Gastroesophageal sphincter (tissue), 4 donors: ENCODE measurements at regions not wholly inside any gene's neighbourhood (a gene's known extent, or its start where the extent isn't known, plus 50 kb on each side); places are given as distances from the start of the nearest gene placed in this dataset.

Experiments
- ATAC-seq: fragments of 150-250 bp; one replicate; pipeline ENCODE4 v1.9.1; 2016; ENCODE audit warnings: mild to moderate bottlenecking, moderate library complexity
- H3K27ac ChIP-seq, 4 donors: fragments of 200-600 bp; sonication (generic) in 3 of 4; 1 replicate in 3 of 4; 2 replicates in 1 of 4; pipeline ENCODE4 v1.5.1; 2016 to 2019
- H3K27me3 ChIP-seq: fragments of 200-600 bp; sonication (generic); one replicate; pipeline ENCODE4 v1.5.1; 2019
- H3K36me3 ChIP-seq, 2 donors: fragments of 200-600 bp; sonication (generic); one replicate each; pipeline ENCODE4 v1.5.1; 2019; ENCODE audit warnings: control low read depth in 1 of 2
- H3K4me1 ChIP-seq, 3 donors: fragments of 200-600 bp; sonication (generic); 1 replicate in 2 of 3; 2 replicates in 1 of 3; pipeline ENCODE4 v1.5.1; 2016 to 2019; ENCODE audit warnings: control low read depth in 2 of 3
- H3K4me3 ChIP-seq, 2 donors: fragments of 200-600 bp; sonication (generic); one replicate each; pipeline ENCODE4 v1.5.1; 2019; ENCODE audit warnings: mild to moderate bottlenecking in 1 of 2, moderate library complexity in 1 of 2
- H3K9me3 ChIP-seq, 3 donors: fragments of 200-600 bp; sonication (generic); one replicate each; pipeline ENCODE4 v1.5.1; 2017 to 2019; ENCODE audit warnings: control low read depth in 2 of 3
- CTCF ChIP-seq, 4 experiments: fragments of 200-600 bp in 2 of 4; fragments of 450-650 bp in 2 of 4; sonication (generic) in 1 of 4; IDR thresholded peaks; one replicate each; pipeline ENCODE4 v1.5.1; 2017 to 2019; ENCODE audit warnings: antibody characterized with exemption in 4 of 4, mild to moderate bottlenecking in 2 of 4, moderate library complexity in 2 of 4
- EP300 ChIP-seq: sonication (generic); formaldehyde crosslinking; IDR thresholded peaks from one replicate; pipeline ENCODE4 v1.6.1; 2017; ENCODE audit warnings: antibody characterized with exemption, mild to moderate bottlenecking
- POLR2A ChIP-seq, 2 donors: fragments of 450-650 bp; IDR thresholded peaks; one replicate each; pipeline ENCODE4 v1.6.1; 2017; ENCODE audit warnings: antibody characterized with exemption in 2 of 2, mild to moderate bottlenecking in 2 of 2, moderate library complexity in 1 of 2
- POLR2AphosphoS5 ChIP-seq: sonication (generic); formaldehyde crosslinking; IDR thresholded peaks from one replicate; pipeline ENCODE4 v1.6.1; 2017; ENCODE audit warnings: antibody characterized with exemption
- WGBS, 2 donors: methylation state at CpG; one replicate each; pipeline ENCODE4 v1.1.5; 2018; ENCODE audit warnings: low coverage in 1 of 2; 5-methylcytosine and 5-hydroxymethylcytosine counted together

GRCh38 chr14:95008445-95009217 lies 148.7 kb downstream of the DICER1 start:
- TF ChIP-seq POLR2A (IDR thresholded peaks at IDR 0.05) = no peak
- no peak for TF ChIP-seq EP300
- no peak for TF ChIP-seq POLR2AphosphoS5
- no peak for TF ChIP-seq CTCF (IDR thresholded peaks at IDR 0.05)
- H3K27ac ChIP-seq = no peak overlapping the region
- ATAC-seq = no peak
- no peaks in the 10 kb centered on the region for H3K36me3 ChIP-seq
- no peaks in the 10 kb centered on the region for H3K9me3 ChIP-seq
- no peak overlapping the region for H3K4me3 ChIP-seq
- 58 to 62% methylated on average over 11 to 13 of the region's 15 CpGs for WGBS, 2 donors
- H3K4me1 ChIP-seq = peaks cover 0 to 29% (median 0%) of the 10 kb centered on the region in 3 donors
- no peaks in the 10 kb centered on the region for H3K27me3 ChIP-seq

DNA sequence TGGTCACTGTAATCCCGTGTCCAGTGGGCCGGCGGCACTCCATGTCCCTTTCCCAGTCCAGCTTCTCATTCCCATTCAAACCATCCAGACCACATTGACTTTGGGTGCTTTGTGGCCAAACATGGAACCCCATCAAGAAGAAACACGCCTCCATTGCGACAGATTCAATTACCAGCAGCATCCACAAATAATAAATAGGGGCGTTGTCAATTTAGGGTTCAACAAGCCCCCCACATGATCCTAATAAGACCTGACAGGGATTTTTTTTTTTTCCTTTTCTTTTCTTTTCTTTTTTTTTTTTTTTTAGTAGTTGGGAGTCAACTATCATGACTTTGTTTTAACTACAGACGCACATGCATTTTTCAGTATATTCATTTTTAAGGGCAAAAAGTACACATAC lies 149.4 kb downstream of the DICER1 start:
- Histone ChIP-seq H3K36me3 (no peaks in the 10 kb centered on the region), H3K4me3 (no peak overlapping the region), H3K27ac (no peak overlapping the region), H3K9me3 (no peaks in the 10 kb centered on the region), H3K4me1 (peaks cover 0 to 29% (median 0%) of the 10 kb centered on the region in 3 donors), H3K27me3 (no peaks in the 10 kb centered on the region)
- WGBS, 2 donors = 100% methylated on average over 6 to 7 of the region's 7 CpGs
- no peak for ATAC-seq
- TF ChIP-seq CTCF (IDR thresholded peaks at IDR 0.05) = no peak
- TF ChIP-seq POLR2A (IDR thresholded peaks at IDR 0.05) = no peak
- TF ChIP-seq EP300 = no peak
- TF ChIP-seq POLR2AphosphoS5 = no peak

- no peak for ATAC-seq
- Histone ChIP-seq H3K4me3 (no peak overlapping the region), H3K36me3 (no peaks in the 10 kb centered on the region), H3K27me3 (no peaks in the 10 kb centered on the region), H3K9me3 (no peaks in the 10 kb centered on the region), H3K4me1 (peaks cover 0 to 24% (median 0%) of the 10 kb centered on the region in 3 donors), H3K27ac (no peak overlapping the region)
- WGBS, 2 donors = 88 to 94% methylated on average over 4 of the region's 4 CpGs
- TF ChIP-seq POLR2A (IDR thresholded peaks at IDR 0.05) = no peak
- TF ChIP-seq POLR2AphosphoS5 = no peak
- no peak for TF ChIP-seq CTCF (IDR thresholded peaks at IDR 0.05)
- no peak for TF ChIP-seq EP300
Measured at GRCh38 chr14:95006479-95006878, 150.8 kb downstream of the DICER1 start.

DNA sequence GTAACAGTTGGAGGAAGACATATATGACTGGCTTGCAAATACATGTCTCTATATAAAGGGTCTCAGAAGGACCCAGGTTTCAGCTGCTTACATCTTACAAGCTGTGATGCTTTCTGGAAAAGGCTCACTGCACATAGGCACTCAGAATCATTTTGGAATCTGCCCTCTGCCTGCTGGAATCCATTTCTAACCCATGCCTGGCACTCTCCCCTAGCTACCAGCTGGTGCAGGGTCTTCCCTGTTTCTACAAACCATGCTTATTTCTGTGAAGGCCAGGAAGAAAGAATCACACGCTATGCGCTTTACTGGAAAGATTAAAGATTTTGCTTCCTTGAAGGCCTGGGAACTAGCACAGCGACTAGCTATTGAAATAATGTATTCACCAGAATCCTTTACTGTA lies 151.3 kb downstream of the DICER1 start:
- no peaks in the 10 kb centered on the region for H3K9me3 ChIP-seq
- H3K27ac ChIP-seq = no peak overlapping the region
- no peaks in the 10 kb centered on the region for H3K36me3 ChIP-seq
- no peaks in the 10 kb centered on the region for H3K27me3 ChIP-seq
- H3K4me3 ChIP-seq = no peak overlapping the region
- 80 to 100% methylated on average over 1 to 3 of the region's 3 CpGs for WGBS, 2 donors
- no peak for TF ChIP-seq EP300
- TF ChIP-seq POLR2AphosphoS5 = no peak
- TF ChIP-seq CTCF (IDR thresholded peaks at IDR 0.05) = no peak
- no peak for TF ChIP-seq POLR2A (IDR thresholded peaks at IDR 0.05)
- peaks cover 0 to 20% (median 0%) of the 10 kb centered on the region in 3 donors for H3K4me1 ChIP-seq
- no peak for ATAC-seq
